ENCODE measurements at regions not wholly inside any gene's neighbourhood (a gene's known extent, or its start where the extent isn't known, plus 50 kb on each side); places are given as distances from the start of the nearest gene placed in this dataset.

GRCh38 chr1:30260318-30260717 is 463.1 kb downstream of the MATN1 start:
- no peak for DNase-seq

- no peak for DNase-seq
Observed at GRCh38 chr1:30259631-30260030, 463.8 kb downstream of the MATN1 start.

GRCh38 chr1:30258876-30259275 is 464.5 kb downstream of the MATN1 start:
- DNase-seq = no peak

- no peak for DNase-seq
Observed at GRCh38 chr1:30258471-30258870, 464.9 kb downstream of the MATN1 start.

GRCh38 chr1:30257742-30258380 is 465.5 kb downstream of the MATN1 start:
- DNase-seq = no peak

- no peak for DNase-seq
Observed at GRCh38 chr1:30257322-30257721, 466.1 kb downstream of the MATN1 start.

- no peak for DNase-seq
Observed at GRCh38 chr1:30256911-30257310, 466.5 kb downstream of the MATN1 start.

- no peak for DNase-seq
Observed at GRCh38 chr1:30255111-30255724, 468.2 kb downstream of the MATN1 start.

- DNase-seq = no peak
Observed at GRCh38 chr1:30253807-30254440, 469.5 kb downstream of the MATN1 start.

GRCh38 chr1:30253361-30253760 is 470.0 kb downstream of the MATN1 start:
- no peak for DNase-seq

- no peak for DNase-seq
Observed at GRCh38 chr1:30250984-30251850, 472.2 kb downstream of the MATN1 start.

- DNase-seq = no peak
Observed at GRCh38 chr1:30250338-30250983, 472.9 kb downstream of the MATN1 start.

- DNase-seq = no peak
Observed at GRCh38 chr1:30249446-30250337, 473.7 kb downstream of the MATN1 start.

GRCh38 chr1:30248774-30249173 is 474.6 kb downstream of the MATN1 start:
- no peak for DNase-seq

- DNase-seq = no peak
Observed at GRCh38 chr1:30248373-30248772, 475.0 kb downstream of the MATN1 start.

- no peak for DNase-seq
Observed at GRCh38 chr1:30244801-30245200, 478.6 kb downstream of the MATN1 start.

- DNase-seq = no peak
Observed at GRCh38 chr1:30242722-30243457, 480.5 kb downstream of the MATN1 start.

GRCh38 chr1:30242168-30242567 is 481.2 kb downstream of the MATN1 start:
- DNase-seq = no peak

GRCh38 chr1:30241681-30242080 is 481.7 kb downstream of the MATN1 start:
- no peak for DNase-seq

GRCh38 chr1:30234091-30234490 is 489.3 kb downstream of the MATN1 start:
- DNase-seq = no peak

GRCh38 chr1:30232288-30232899 is 491.0 kb downstream of the MATN1 start:
- DNase-seq = no peak

Data from NCI-H1694 (cell line).